GM12878 (cell line): ENCODE measurements at regions not wholly inside any gene's neighbourhood (a gene's known extent, or its start where the extent isn't known, plus 50 kb on each side); places are given as distances from the start of the nearest gene placed in this dataset.
A peak's percentile ranks its signal among the peaks of the same experiment; 100 is the strongest.

Source experiments
- ATF3 ChIP-seq: IDR thresholded peaks from 2 replicates; pipeline ENCODE4 v1.6.1; 2011; ENCODE audit warnings: low read depth, mild to moderate bottlenecking, low read length, moderate library complexity, borderline replicate concordance; ENCODE audit errors: extremely low read depth
- BACH1 ChIP-seq: fragments of 450-650 bp; IDR thresholded peaks from 2 replicates; pipeline ENCODE4 v1.6.1; 2017; ENCODE audit warnings: mild to moderate bottlenecking, borderline replicate concordance
- BHLHE40 ChIP-seq, 2 experiments: fragments of 450-650 bp in 1 of 2; IDR thresholded peaks; 2 replicates each; pipeline ENCODE4 v1.6.1; 2011 to 2017; ENCODE audit warnings: low read depth in 2 of 2, borderline replicate concordance in 1 of 2, improper control_type of control experiment in 1 of 2, low read length in 1 of 2, mild to moderate bottlenecking in 1 of 2
- BMI1 ChIP-seq: fragments of 450-650 bp; IDR thresholded peaks from 2 replicates; pipeline ENCODE4 v1.6.1; 2016; ENCODE audit warnings: mild to moderate bottlenecking, moderate library complexity, borderline replicate concordance
- CBX5 ChIP-seq: sonication (generic); IDR thresholded peaks from 2 replicates; pipeline ENCODE4 v1.6.1; 2016; ENCODE audit warnings: low read depth, moderate library complexity, mild to moderate bottlenecking, inconsistent platforms
- CEBPB ChIP-seq, 2 experiments: fragments of 150-350 bp in 1 of 2; IDR thresholded peaks; 2 replicates each; pipeline ENCODE4 v1.6.1; 2012 to 2014; ENCODE audit warnings: low read depth in 2 of 2, low read length in 2 of 2, borderline replicate concordance in 1 of 2, inconsistent platforms in 1 of 2
- MTA3 ChIP-seq: IDR thresholded peaks from 2 replicates; pipeline ENCODE4 v1.6.1; 2012; ENCODE audit warnings: low read length, inconsistent platforms, borderline replicate concordance
- NFIC ChIP-seq: IDR thresholded peaks from 2 replicates; pipeline ENCODE4 v1.6.1; 2012; ENCODE audit warnings: low read depth, mild to moderate bottlenecking, inconsistent platforms, low read length, moderate library complexity
- PBX3 ChIP-seq: IDR thresholded peaks from 2 replicates; pipeline ENCODE4 v1.6.1; 2011; ENCODE audit warnings: mild to moderate bottlenecking, low read depth, low read length, moderate library complexity; ENCODE audit not compliant: insufficient replicate concordance
- POLR2A ChIP-seq: IDR thresholded peaks from 2 replicates; pipeline ENCODE4 v1.6.1; 2011; ENCODE audit warnings: low read depth, mild to moderate bottlenecking, low read length
- ZNF687 ChIP-seq: fragments of 450-650 bp; IDR thresholded peaks from 2 replicates; pipeline ENCODE4 v1.6.1; 2017; ENCODE audit warnings: mild to moderate bottlenecking, moderate library complexity
- TF ChIP-seq, protein P1 (sequence below): IDR thresholded peaks from 2 replicates; pipeline ENCODE4 v1.6.1; 2011; ENCODE audit warnings: low read depth, low read length, improper control_type of control experiment, borderline replicate concordance

GRCh38 chr6:26195924-26196845 is 109.0 kb downstream of the HFE start (continued):
- no peak for TF ChIP-seq PBX3
- TF ChIP-seq, protein P1, sequence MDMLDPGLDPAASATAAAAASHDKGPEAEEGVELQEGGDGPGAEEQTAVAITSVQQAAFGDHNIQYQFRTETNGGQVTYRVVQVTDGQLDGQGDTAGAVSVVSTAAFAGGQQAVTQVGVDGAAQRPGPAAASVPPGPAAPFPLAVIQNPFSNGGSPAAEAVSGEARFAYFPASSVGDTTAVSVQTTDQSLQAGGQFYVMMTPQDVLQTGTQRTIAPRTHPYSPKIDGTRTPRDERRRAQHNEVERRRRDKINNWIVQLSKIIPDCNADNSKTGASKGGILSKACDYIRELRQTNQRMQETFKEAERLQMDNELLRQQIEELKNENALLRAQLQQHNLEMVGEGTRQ = peak; percentile 36; the same call in 1 of the 2 replicates
- TF ChIP-seq POLR2A = peak; percentile 51
- no peak for TF ChIP-seq CBX5
- peak; percentile 24; the same call in 1 of the 2 replicates for TF ChIP-seq BACH1
- TF ChIP-seq BMI1 = 0 out of 2 replicates have a peak, but pooled peaks have one; percentile 27
- peak; percentile 15 for TF ChIP-seq MTA3
- TF ChIP-seq CEBPB (IDR thresholded peaks at IDR 0.05; ENCODE audit: borderline replicate concordance in 1 of 2, low read depth in 2 of 2, low read length in 2 of 2) = peak in 1 of 2 experiments; percentile 38; a peak in 1 of 4 replicates
- TF ChIP-seq BHLHE40 (IDR thresholded peaks at IDR 0.05; ENCODE audit: borderline replicate concordance in 1 of 2, low read depth in 2 of 2, low read length in 1 of 2) = peak; percentile 58 to 82; a peak in 3 of 4 replicates
- peak; percentile 30; the same call in 1 of the 2 replicates for TF ChIP-seq ATF3
- TF ChIP-seq NFIC = peak; percentile 29
- TF ChIP-seq ZNF687 = peak; percentile 54; the same call in 1 of the 2 replicates
